ENCODE measurements at regions not wholly inside any gene's neighbourhood (a gene's known extent, or its start where the extent isn't known, plus 50 kb on each side); places are given as distances from the start of the nearest gene placed in this dataset.

GRCh38 chr6:119584088-119584487 is 234.5 kb upstream of the MAN1A1 start:
- no peak for DNase-seq

DNA sequence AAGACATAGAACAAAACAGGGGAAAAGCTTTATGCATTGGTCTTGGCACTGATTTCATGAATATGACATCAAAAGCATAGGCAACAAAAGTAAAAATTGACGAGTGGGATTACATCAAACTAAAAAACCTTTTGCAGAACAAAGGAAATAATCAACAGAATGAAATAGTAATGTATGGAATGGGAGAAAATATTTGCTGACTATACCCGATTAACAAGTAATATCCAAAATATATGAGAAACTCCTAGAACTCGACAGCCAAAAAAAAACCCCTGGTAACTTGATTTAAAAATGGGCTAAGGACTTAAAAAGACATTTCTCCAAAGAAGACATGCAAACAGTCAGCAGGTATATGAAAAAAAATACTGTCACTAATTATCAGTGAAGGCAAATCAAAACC is 231.7 kb upstream of the MAN1A1 start:
- no peak for DNase-seq

- no peak for DNase-seq
Measured at GRCh38 chr6:119575721-119576120, 226.2 kb upstream of the MAN1A1 start.

- no peak for DNase-seq
Measured at GRCh38 chr6:119568580-119568979, 219.0 kb upstream of the MAN1A1 start.

GRCh38 chr6:119566546-119567260 is 217.1 kb upstream of the MAN1A1 start:
- no peak for DNase-seq

- DNase-seq = no peak
Measured at GRCh38 chr6:119565893-119566292, 216.3 kb upstream of the MAN1A1 start.

GRCh38 chr6:119562168-119562567 is 212.6 kb upstream of the MAN1A1 start:
- no peak for DNase-seq

DNA sequence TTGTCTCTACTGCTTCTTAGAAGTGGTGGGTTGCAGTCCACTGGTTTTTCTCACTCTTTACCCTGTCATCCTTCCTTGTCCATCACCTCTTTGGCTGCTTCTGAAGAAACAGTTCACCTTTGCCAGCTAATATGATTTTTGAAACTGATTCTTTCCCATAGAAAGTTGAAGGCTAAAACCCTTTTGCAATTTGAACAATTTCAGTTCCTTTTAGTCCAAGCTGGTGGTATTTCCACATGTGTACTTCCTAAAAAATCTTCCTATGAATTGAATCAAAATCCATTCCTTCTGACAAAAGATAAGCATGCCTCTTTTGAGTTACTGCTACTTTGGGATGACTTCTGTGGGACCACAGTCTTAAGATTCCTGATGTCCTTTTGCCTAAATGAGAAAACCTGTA is 210.0 kb upstream of the MAN1A1 start:
- no peak for DNase-seq

DNA sequence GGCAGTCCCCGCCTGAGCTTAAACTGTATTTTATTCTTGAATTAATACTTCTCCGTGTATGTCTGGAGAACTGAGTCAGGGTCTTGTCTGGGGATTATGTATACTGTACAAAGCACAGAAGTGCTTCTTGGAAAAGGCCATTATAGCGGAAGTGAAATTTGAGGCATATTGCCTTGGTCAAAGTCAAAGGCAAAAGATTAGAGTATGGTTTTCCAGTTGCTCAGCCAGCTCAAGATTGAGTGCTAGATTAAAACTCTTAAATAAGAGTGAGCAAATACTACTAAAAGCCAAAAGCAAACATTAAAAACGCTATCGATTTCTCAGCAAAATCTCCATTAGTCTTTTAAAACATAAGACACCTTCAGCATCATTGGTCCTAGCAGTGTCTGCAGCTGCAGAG is 207.7 kb upstream of the MAN1A1 start:
- no peak for DNase-seq

GRCh38 chr6:119552021-119552420 is 202.5 kb upstream of the MAN1A1 start:
- peak in 1 of 2 donors; percentile 50 for DNase-seq

DNA sequence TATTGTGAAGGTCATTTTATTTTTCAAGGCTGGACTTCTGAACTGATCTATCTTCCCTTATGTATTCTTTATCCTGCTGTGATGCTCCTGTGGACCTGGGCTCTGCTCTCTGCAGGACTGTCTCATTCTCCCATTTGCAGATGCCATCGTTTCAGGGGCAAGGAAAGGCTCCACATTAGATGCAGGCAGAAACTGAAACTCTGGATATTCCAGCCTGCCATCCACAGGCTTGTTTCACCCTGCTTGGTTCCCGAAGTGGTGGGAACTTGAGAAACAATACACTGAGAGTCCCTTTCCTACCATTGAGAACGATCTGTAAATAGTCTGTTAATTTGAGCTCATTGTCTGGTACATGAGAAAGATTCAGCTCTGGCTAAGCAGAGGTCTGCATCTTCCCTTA is 197.5 kb upstream of the MAN1A1 start:
- DNase-seq = no peak

DNA sequence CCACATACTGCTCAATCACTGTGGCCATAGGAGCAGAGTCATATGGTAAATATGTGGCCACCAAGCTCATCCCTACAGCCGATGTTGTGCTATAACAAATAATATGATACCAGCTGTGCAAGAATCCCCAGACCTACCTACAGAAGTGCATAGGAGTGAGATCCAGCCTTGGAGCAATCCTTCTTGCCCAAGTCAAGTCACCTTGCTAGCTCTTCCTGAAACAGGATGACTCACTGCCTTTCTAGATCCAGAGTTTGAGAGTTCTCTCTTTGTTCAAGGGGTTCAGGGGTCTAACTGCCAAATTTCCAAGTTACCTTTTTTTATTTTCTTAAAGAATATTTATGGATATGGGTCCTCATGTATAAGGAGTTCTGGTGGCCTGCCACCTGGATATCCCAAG is 195.7 kb upstream of the MAN1A1 start:
- DNase-seq = no peak

DNA sequence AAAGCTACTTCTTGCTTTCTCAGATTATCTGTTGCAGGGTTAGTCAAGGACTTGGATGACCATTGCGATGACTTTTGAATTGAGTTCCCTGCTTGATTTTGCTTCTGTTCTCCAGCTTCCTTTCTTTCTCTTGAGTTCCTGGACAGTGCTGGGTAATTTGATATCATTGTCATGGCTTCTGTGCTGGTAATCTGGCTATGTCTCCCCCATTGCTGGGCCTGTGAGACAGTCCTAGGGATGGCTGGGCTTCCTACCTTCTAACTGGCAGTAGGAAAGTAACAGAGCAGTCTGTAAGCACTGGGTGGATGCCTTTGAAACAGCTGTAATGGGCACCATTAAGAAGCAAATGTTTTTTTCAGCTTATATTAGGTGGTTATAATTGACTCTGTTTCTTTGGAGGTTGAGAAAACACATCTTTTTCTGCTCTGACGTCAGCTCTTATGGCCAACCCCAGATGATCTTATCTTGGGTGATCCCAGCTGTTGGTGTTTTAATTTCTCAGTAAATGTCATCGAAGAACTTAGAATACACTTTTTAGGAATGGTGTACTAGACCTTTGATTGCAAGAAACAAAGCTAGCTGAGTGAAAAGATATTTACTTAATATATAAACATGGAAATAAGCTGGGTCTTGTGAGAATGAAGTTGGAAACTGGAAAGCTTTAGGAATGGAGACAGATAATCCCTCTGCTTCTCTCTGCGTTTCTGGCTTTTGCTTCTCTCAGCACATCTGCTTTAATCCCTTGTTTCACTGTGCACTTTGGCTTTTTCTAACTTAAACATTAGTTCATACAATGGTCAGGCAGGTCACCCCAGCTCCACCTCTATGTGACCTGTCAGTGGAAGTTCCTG is 195.0 kb upstream of the MAN1A1 start:
- DNase-seq = no peak

GRCh38 chr6:119543332-119543731 is 193.8 kb upstream of the MAN1A1 start:
- no peak for DNase-seq

DNA sequence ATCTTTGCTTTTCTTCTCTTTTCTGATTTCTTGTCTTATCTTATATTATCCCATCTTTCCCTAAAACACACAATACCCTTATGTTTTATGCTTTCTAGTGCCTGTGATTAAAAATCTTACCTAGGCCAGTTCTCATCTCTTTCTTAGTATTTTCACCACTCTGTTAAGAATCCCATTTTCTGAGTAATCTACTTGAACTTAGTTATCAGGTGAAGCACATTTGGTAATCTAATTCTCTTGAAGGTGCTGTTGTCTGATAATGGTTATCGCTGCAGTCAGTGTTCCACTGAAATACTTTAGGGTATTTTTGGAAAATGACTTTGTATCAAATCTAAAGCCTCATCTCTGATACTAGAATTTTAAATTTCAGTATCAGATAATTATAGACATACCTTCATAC is 192.5 kb upstream of the MAN1A1 start:
- no peak for DNase-seq

DNA sequence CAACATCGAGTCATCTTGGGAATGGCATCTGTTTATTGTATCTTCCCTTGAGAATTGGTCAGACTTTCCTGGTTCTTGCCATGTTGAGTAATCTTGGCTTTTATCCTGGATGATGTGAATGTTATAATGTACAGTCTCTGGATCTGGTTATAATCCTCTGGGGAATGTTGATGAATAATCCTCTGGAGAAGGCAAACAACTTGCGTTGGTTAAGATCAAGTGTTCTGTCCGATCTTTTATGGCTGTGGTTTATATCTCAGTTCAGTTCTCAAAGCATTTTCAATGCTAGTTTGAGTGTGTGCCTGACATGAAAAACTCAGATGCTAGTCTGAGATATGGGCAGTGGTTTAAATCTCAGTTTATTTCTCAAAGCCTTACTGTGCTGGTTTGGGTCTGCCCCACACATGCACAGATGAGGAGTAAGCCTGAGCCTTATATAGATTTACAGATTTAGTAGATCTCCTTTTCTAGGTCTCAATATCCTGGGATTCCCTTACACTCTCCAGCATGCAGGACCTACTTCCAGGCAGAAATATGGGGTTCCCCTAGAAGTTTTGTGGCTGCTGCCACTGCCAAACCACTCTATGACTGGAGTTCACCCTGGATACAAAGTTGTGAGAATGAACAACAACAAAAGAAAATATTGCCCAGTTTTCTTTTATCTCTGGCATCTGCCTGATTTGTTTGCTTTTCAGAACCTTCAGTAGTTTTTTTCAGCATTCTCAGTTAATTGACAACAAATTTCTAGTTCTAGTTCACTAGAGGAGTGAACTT is 191.8 kb upstream of the MAN1A1 start:
- DNase-seq = no peak

DNA sequence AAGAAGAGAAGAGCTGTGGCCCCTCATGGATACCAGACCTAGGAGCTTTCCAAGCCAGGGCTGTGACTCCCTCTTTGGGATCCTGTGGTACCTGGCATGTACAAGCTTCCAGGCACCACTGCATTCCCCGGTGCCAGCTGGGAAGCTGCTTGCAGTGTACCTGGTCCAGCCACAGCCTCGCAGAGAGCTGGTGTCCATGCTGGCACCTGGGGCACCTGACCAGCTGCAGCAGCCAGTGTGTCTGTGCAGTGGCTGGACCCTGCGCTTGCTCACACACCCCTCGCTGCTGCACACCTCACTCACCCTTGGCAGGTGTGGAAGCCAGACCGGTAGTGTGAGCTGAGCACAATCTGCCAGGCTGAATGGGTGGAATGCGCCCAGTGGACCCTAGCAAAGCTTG is 190.9 kb upstream of the MAN1A1 start:
- DNase-seq = no peak

- no peak for DNase-seq
Measured at GRCh38 chr6:119539066-119539746, 189.6 kb upstream of the MAN1A1 start.

- no peak for DNase-seq
Measured at GRCh38 chr6:119536666-119537065, 187.1 kb upstream of the MAN1A1 start.

DNA sequence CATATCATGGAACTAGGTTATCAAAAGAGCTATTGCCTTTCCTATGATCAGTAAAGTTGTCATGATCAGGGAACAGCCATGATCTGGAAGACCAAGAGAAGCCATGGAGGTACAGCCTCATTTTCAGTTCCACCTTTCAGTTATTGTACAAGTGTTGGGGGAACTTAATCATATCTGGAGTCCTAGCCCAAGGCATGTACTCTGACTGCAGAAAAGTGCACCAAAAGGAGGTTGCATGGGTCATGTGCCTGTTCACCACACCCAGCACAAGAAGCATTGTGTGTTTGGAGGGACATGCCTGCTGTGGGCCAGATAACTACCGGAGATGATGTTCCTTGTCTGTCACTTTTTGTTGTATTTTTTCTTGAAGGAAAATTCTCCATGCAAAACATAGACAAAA is 185.8 kb upstream of the MAN1A1 start:
- DNase-seq = no peak

GRCh38 chr6:119533603-119534279 is 184.2 kb upstream of the MAN1A1 start:
- DNase-seq = peak in 1 of 2 donors; percentile 74

- no peak for DNase-seq
Measured at GRCh38 chr6:119527231-119527578, 177.6 kb upstream of the MAN1A1 start.

Data from bone marrow (tissue), 2 donors.